PC-3 (cell line): ENCODE measurements at regions not wholly inside any gene's neighbourhood (a gene's known extent, or its start where the extent isn't known, plus 50 kb on each side); places are given as distances from the start of the nearest gene placed in this dataset.

Experiments used
- ATAC-seq: fragments of 200-7000 bp; cut with Tn5 transposase; 2 replicates; pipeline ENCODE4 v1.9.1; 2020; ENCODE audit warnings: mild to moderate bottlenecking, moderate library complexity
- BruUV-seq: library from RNA; stranded (reverse); fragments of 400-500 nt; replicated peaks from 2 replicates; lab custom pipeline; 2021; lab: Mats Ljungman, UMichigan
- CTCF ChIA-PET: fragments of 300-600 bp; sonication (Branson Sonifier 250); formaldehyde crosslinking; loops from one replicate; lab custom pipeline; 2022; ENCODE audit warnings: antibody characterized with exemption; lab: Charles Lee
- POLR2A ChIA-PET: fragments of 300-600 bp; sonication (Branson Sonifier 250); formaldehyde crosslinking; loops from one replicate; lab custom pipeline; 2022; ENCODE audit warnings: antibody characterized with exemption; ENCODE audit not compliant: unreplicated experiment; lab: Charles Lee
- DNase-seq: peaks from one replicate; pipeline ENCODE4 v3.0.0-alpha.2; 2015
- H2AFZ ChIP-seq: fragments of 300-600 bp; sonication (generic); 2 replicates; pipeline ENCODE4 v1.6.0; 2016; ENCODE audit warnings: antibody characterized with exemption, low read length
- H3F3A ChIP-seq: fragments of 300-600 bp; sonication (generic); one replicate; pipeline ENCODE4 v1.6.0; 2017; ENCODE audit warnings: antibody characterized with exemption, low read length, control low read depth, mild to moderate bottlenecking; ENCODE audit not compliant: unreplicated experiment
- H3K27ac ChIP-seq: fragments of 300-600 bp; sonication (generic); 2 replicates; pipeline ENCODE4 v1.5.1; 2016; ENCODE audit warnings: mild to moderate bottlenecking, low read length
- H3K27me3 ChIP-seq: fragments of 300-600 bp; sonication (generic); 2 replicates; pipeline ENCODE4 v1.6.1; 2016; ENCODE audit warnings: low read length, mixed read lengths
- H3K36me3 ChIP-seq: fragments of 300-600 bp; sonication (generic); 2 replicates; pipeline ENCODE4 v1.6.1; 2016; ENCODE audit warnings: low read depth, mixed run types, low read length, mixed read lengths
- H3K4me1 ChIP-seq: fragments of 300-600 bp; sonication (generic); 2 replicates; pipeline ENCODE4 v1.5.1; 2016; ENCODE audit warnings: low read length; ENCODE audit not compliant: insufficient read depth
- H3K4me2 ChIP-seq: fragments of 300-600 bp; sonication (generic); 2 replicates; pipeline ENCODE4 v1.6.0; 2016; ENCODE audit warnings: low read length
- H3K4me3 ChIP-seq: fragments of 300-600 bp; sonication (generic); 2 replicates; pipeline ENCODE4 v1.5.1; 2016; ENCODE audit warnings: mild to moderate bottlenecking, low read length, mixed read lengths
- H3K79me2 ChIP-seq: fragments of 300-600 bp; sonication (generic); 2 replicates; pipeline ENCODE4 v1.6.1; 2017; ENCODE audit warnings: low read length, mixed read lengths
- H3K9ac ChIP-seq: fragments of 300-600 bp; sonication (generic); 2 replicates; pipeline ENCODE4 v1.6.0; 2016; ENCODE audit warnings: mild to moderate bottlenecking, low read length
- H3K9me2 ChIP-seq: fragments of 300-600 bp; sonication (generic); replicated peaks from 2 replicates; pipeline ENCODE4 v1.6.1; 2016; ENCODE audit warnings: mixed run types, low read length, mixed read lengths
- H3K9me3 ChIP-seq: fragments of 300-600 bp; sonication (generic); 2 replicates; pipeline ENCODE4 v1.6.1; 2016; ENCODE audit warnings: low read length, mixed read lengths
- H4K20me1 ChIP-seq: fragments of 300-600 bp; sonication (generic); 2 replicates; pipeline ENCODE4 v1.6.1; 2016; ENCODE audit warnings: low read length, mixed read lengths
- EZH2 ChIP-seq: fragments of 300-600 bp; sonication (generic); IDR thresholded peaks from one replicate; pipeline ENCODE4 v1.6.1; 2017; ENCODE audit warnings: antibody characterized with exemption, mild to moderate bottlenecking, low read length; ENCODE audit not compliant: unreplicated experiment
- EZH2phosphoT487 ChIP-seq: fragments of 300-600 bp; sonication (generic); IDR thresholded peaks from 2 replicates; pipeline ENCODE4 v1.6.1; 2018; ENCODE audit warnings: mild to moderate bottlenecking, antibody characterized with exemption, low read length, borderline replicate concordance
- intact Hi-C: fragments of 100-400 bp; cut with micrococcal nuclease; formaldehyde crosslinking; loops from 2 replicates; pipeline ENCODE4 v1.9.0; 2023
- TF ChIP-seq, protein P1 (sequence below): fragments of 300-600 bp; sonication (generic); conservative IDR thresholded peaks from 2 replicates; pipeline ENCODE4 v1.5.1; 2017; ENCODE audit warnings: antibody characterized with exemption, low read depth, mild to moderate bottlenecking, low read length

DNA sequence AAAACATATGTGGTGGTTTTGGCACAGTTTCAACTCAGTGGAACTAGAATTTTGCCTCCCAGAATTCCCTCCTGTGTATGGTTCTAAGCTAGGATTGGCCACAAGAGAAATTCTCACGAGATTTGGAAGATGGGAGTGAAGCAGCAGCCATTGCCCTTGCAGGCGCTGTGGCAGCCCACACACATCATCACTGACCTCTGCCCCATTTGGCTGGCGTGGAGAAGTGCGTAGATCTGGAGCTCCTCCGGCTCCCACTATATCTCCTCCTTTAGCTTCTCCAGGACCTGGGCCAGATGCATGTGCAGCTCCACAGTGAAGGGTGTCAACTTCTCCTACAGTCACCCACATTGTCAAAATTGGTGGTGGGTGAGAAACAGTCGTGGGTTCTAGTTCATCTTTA, 199.6 kb downstream of the EFHB start:
- Histone ChIP-seq H3K36me3 (no peaks in the 10 kb centered on the region), H3K27ac (no peak overlapping the region), H4K20me1 (no peaks in the 10 kb centered on the region), H3K4me1 (no peaks in the 10 kb centered on the region), H3K27me3 (no peaks in the 10 kb centered on the region), H2AFZ (no peak overlapping the region), H3K4me2 (no peak overlapping the region), H3K79me2 (no peaks in the 10 kb centered on the region), H3K9ac (no peak overlapping the region), H3K9me3 (no peaks in the 10 kb centered on the region; the same call in 1 of the 2 replicates), H3F3A (no peaks in the 10 kb centered on the region), H3K9me2 (no peaks in the 10 kb centered on the region), H3K4me3 (no peak overlapping the region)
- DNase-seq (no peak), ATAC-seq (no peak)
- intact Hi-C loops, result no loop called here
- BruUV-seq, result no TSS peak
- POLR2A ChIA-PET, result no interaction called here
- CTCF ChIA-PET, result no interaction called here
- TF ChIP-seq EZH2phosphoT487 (no peak), EZH2 (no peak)

DNA sequence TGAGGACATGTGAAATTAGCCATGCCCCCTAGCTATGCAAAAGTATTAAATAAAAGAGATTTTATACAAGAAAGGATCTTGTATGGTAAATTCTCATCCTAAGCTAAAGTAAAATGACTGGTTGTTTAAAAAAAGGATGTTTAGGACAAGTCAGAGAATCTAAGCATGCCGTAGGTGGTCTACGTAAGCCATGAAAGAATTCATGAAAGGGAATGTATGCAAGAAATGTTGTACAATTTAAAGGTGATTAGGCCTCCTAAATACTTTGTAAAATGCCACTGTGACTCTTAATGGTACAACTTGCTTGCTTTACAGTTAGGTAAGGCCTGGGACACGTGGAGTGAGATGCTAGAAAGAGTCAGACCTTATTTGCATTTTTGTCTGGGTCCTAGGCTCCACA, 209.0 kb downstream of the EFHB start:
- intact Hi-C loops, result no loop called here
- DNase-seq (no peak), ATAC-seq (no peak)
- no peaks in the 10 kb centered on the region for H3K9me2 ChIP-seq
- no peak overlapping the region for H2AFZ ChIP-seq
- TF ChIP-seq EZH2 (no peak), EZH2phosphoT487 (no peak)
- TF ChIP-seq, protein P1, sequence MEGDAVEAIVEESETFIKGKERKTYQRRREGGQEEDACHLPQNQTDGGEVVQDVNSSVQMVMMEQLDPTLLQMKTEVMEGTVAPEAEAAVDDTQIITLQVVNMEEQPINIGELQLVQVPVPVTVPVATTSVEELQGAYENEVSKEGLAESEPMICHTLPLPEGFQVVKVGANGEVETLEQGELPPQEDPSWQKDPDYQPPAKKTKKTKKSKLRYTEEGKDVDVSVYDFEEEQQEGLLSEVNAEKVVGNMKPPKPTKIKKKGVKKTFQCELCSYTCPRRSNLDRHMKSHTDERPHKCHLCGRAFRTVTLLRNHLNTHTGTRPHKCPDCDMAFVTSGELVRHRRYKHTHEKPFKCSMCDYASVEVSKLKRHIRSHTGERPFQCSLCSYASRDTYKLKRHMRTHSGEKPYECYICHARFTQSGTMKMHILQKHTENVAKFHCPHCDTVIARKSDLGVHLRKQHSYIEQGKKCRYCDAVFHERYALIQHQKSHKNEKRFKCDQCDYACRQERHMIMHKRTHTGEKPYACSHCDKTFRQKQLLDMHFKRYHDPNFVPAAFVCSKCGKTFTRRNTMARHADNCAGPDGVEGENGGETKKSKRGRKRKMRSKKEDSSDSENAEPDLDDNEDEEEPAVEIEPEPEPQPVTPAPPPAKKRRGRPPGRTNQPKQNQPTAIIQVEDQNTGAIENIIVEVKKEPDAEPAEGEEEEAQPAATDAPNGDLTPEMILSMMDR, result no peak
- no peaks in the 10 kb centered on the region for H3K4me1 ChIP-seq
- no peaks in the 10 kb centered on the region for H3K79me2 ChIP-seq
- no peaks in the 10 kb centered on the region for H3F3A ChIP-seq
- no peak overlapping the region for H3K4me2 ChIP-seq
- H3K9ac ChIP-seq, result no peak overlapping the region
- H3K27me3 ChIP-seq, result no peaks in the 10 kb centered on the region
- no peak overlapping the region for H3K27ac ChIP-seq
- H3K36me3 ChIP-seq, result no peaks in the 10 kb centered on the region
- ChIA-PET CTCF (no interaction called here), POLR2A (no interaction called here)
- peaks cover 17% of the 10 kb centered on the region; the same call in 1 of the 2 replicates for H3K9me3 ChIP-seq
- no peaks in the 10 kb centered on the region for H4K20me1 ChIP-seq
- no TSS peak for BruUV-seq
- no peak overlapping the region for H3K4me3 ChIP-seq

DNA sequence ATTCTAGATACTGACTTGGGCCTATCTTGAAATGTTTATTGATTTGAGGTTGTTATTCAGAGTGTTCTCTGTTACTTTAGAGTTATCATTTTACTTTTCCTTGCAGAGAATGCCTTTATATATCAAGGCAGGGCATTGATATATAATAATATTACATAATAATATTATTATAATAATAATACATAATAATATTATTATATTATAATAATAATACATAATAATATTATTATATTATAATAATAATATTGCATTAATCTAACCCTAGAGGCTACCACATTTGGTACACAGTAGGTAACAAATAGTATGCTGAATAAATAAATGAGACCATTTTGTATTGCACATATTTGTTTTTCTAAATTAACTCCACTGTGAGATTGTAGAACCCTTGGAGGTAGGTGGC, 216.3 kb downstream of the EFHB start:
- no peak overlapping the region for H3K4me2 ChIP-seq
- H3K4me1 ChIP-seq, result no peaks in the 10 kb centered on the region
- H3K4me3 ChIP-seq, result no peak overlapping the region
- no peak overlapping the region for H3K27ac ChIP-seq
- BruUV-seq, result no TSS peak
- intact Hi-C loops, result no loop called here
- no peaks in the 10 kb centered on the region for H3K9me2 ChIP-seq
- ATAC-seq (no peak), DNase-seq (no peak)
- no peak overlapping the region for H2AFZ ChIP-seq
- no peaks in the 10 kb centered on the region for H3K36me3 ChIP-seq
- no peaks in the 10 kb centered on the region for H4K20me1 ChIP-seq
- ChIA-PET CTCF (no interaction called here), POLR2A (no interaction called here)
- no peaks in the 10 kb centered on the region for H3K79me2 ChIP-seq
- peaks cover 4% of the 10 kb centered on the region; the same call in 1 of the 2 replicates for H3K27me3 ChIP-seq
- TF ChIP-seq, protein P1, result no peak
- TF ChIP-seq EZH2phosphoT487 (no peak), EZH2 (no peak)
- H3K9ac ChIP-seq, result no peak overlapping the region
- peaks cover 6% of the 10 kb centered on the region; the same call in 1 of the 2 replicates for H3K9me3 ChIP-seq
- no peaks in the 10 kb centered on the region for H3F3A ChIP-seq
